GM12892 (cell line): ENCODE measurements at regions not wholly inside any gene's neighbourhood (a gene's known extent, or its start where the extent isn't known, plus 50 kb on each side); places are given as distances from the start of the nearest gene placed in this dataset.

Experiments
- DNase-seq: peaks from one replicate; pipeline ENCODE4 v3.0.0; 2011; ENCODE audit not compliant: insufficient read length
- FAIRE-seq: peaks from 2 replicates; lab custom pipeline; 2011; peaks lifted over from hg19 to GRCh38; lab: Jason Lieb, UNC
- POLR2A ChIP-seq: IDR thresholded peaks from 2 replicates; pipeline ENCODE4 v1.6.1; 2011; ENCODE audit warnings: low read depth, low read length, control low read depth
- POLR2AphosphoS5 ChIP-seq: IDR thresholded peaks from 2 replicates; pipeline ENCODE4 v1.6.1; 2011; ENCODE audit warnings: low read depth, low read length, control low read depth
- TAF1 ChIP-seq: IDR thresholded peaks from 2 replicates; pipeline ENCODE4 v1.6.1; 2011; ENCODE audit warnings: low read depth, mild to moderate bottlenecking, control low read depth, low read length, borderline replicate concordance

- TF ChIP-seq POLR2AphosphoS5 = no peak
- TF ChIP-seq TAF1 = no peak
- TF ChIP-seq POLR2A = no peak
- DNase-seq (no peak), FAIRE-seq (no peak)
These were observed 87.7 kb upstream of the DYNAP start for GRCh38 chr18:54503131-54503894.

- TF ChIP-seq TAF1 = no peak
- no peak for TF ChIP-seq POLR2AphosphoS5
- TF ChIP-seq POLR2A = no peak
- FAIRE-seq = peak; percentile 66
These were observed 84.4 kb upstream of the DYNAP start for GRCh38 chr18:54506516-54507261.

GRCh38 chr18:54509793-54510192 lies 81.3 kb upstream of the DYNAP start:
- no peak for FAIRE-seq
- no peak for DNase-seq
- TF ChIP-seq POLR2A (no peak), TAF1 (no peak)

More at GRCh38 chr18:54506516-54507261, 84.4 kb upstream of the DYNAP start:
- DNase-seq = no peak

GRCh38 chr18:54515149-54515548 lies 75.9 kb upstream of the DYNAP start:
- no peak for FAIRE-seq
- TF ChIP-seq POLR2A = no peak
- no peak for TF ChIP-seq TAF1
- TF ChIP-seq POLR2AphosphoS5 = no peak
- no peak for DNase-seq

- FAIRE-seq (no peak), DNase-seq (no peak)
- TF ChIP-seq TAF1 = no peak
- no peak for TF ChIP-seq POLR2A
- no peak for TF ChIP-seq POLR2AphosphoS5
These were observed 73.5 kb upstream of the DYNAP start for GRCh38 chr18:54517521-54517920.

GRCh38 chr18:54521846-54522245 lies 69.2 kb upstream of the DYNAP start:
- DNase-seq (no peak), FAIRE-seq (no peak)
- no peak for TF ChIP-seq POLR2A
- no peak for TF ChIP-seq POLR2AphosphoS5
- no peak for TF ChIP-seq TAF1

GRCh38 chr18:54528942-54529376 lies 62.1 kb upstream of the DYNAP start:
- no peak for TF ChIP-seq TAF1
- TF ChIP-seq POLR2A = no peak
- no peak for TF ChIP-seq POLR2AphosphoS5
- no peak for DNase-seq

GRCh38 chr18:54529444-54529843 lies 61.6 kb upstream of the DYNAP start:
- DNase-seq = no peak
- TF ChIP-seq POLR2AphosphoS5 (no peak), TAF1 (no peak), POLR2A (no peak)

More at GRCh38 chr18:54528942-54529376, 62.1 kb upstream of the DYNAP start:
- FAIRE-seq = no peak

GRCh38 chr18:54530285-54530684 lies 60.8 kb upstream of the DYNAP start:
- FAIRE-seq (no peak), DNase-seq (no peak)
- no peak for TF ChIP-seq POLR2A
- no peak for TF ChIP-seq TAF1
- TF ChIP-seq POLR2AphosphoS5 = no peak

More at GRCh38 chr18:54529444-54529843, 61.6 kb upstream of the DYNAP start:
- FAIRE-seq = no peak

GRCh38 chr18:54531402-54532065 lies 59.5 kb upstream of the DYNAP start:
- TF ChIP-seq POLR2AphosphoS5 (no peak), TAF1 (no peak), POLR2A (no peak)
- DNase-seq = no peak
- no peak for FAIRE-seq

GRCh38 chr18:54532222-54532621 lies 58.8 kb upstream of the DYNAP start:
- no peak for TF ChIP-seq POLR2A
- no peak for TF ChIP-seq TAF1
- FAIRE-seq (no peak), DNase-seq (no peak)

GRCh38 chr18:54532962-54533361 lies 58.1 kb upstream of the DYNAP start:
- no peak for FAIRE-seq
- no peak for DNase-seq
- TF ChIP-seq POLR2A = no peak
- no peak for TF ChIP-seq POLR2AphosphoS5
- TF ChIP-seq TAF1 = no peak
